H1 (cell line): ENCODE measurements at regions not wholly inside any gene's neighbourhood (a gene's known extent, or its start where the extent isn't known, plus 50 kb on each side); places are given as distances from the start of the nearest gene placed in this dataset.

Experiments
- CREB1 ChIP-seq: IDR thresholded peaks from 2 replicates; pipeline ENCODE4 v1.6.1; 2012; ENCODE audit warnings: inconsistent platforms
- FOSL1 ChIP-seq: IDR thresholded peaks from 2 replicates; pipeline ENCODE4 v1.6.1; 2011; ENCODE audit warnings: mild to moderate bottlenecking, low read depth, low read length, moderate library complexity; ENCODE audit not compliant: insufficient read depth
- POU5F1 ChIP-seq: IDR thresholded peaks from 2 replicates; pipeline ENCODE4 v1.6.1; 2011; ENCODE audit warnings: low read depth, mild to moderate bottlenecking, low read length, moderate library complexity
- RBBP5 ChIP-seq: IDR thresholded peaks from 2 replicates; pipeline ENCODE4 v1.7.1; 2012; ENCODE audit warnings: low read depth, mild to moderate bottlenecking, inconsistent platforms, low read length, moderate library complexity, borderline replicate concordance
- TF ChIP-seq, protein P1 (sequence below): fragments of 300-600 bp; sonication (generic); IDR thresholded peaks from 2 replicates; pipeline ENCODE4 v1.7.1; 2012; ENCODE audit warnings: low read length, moderate library complexity, mild to moderate bottlenecking, inconsistent platforms; ENCODE audit not compliant: insufficient replicate concordance
- TF ChIP-seq, protein P2 (sequence below): IDR thresholded peaks from 2 replicates; pipeline ENCODE4 v1.6.1; 2012; ENCODE audit warnings: low read length, inconsistent platforms

- TF ChIP-seq, protein P1, sequence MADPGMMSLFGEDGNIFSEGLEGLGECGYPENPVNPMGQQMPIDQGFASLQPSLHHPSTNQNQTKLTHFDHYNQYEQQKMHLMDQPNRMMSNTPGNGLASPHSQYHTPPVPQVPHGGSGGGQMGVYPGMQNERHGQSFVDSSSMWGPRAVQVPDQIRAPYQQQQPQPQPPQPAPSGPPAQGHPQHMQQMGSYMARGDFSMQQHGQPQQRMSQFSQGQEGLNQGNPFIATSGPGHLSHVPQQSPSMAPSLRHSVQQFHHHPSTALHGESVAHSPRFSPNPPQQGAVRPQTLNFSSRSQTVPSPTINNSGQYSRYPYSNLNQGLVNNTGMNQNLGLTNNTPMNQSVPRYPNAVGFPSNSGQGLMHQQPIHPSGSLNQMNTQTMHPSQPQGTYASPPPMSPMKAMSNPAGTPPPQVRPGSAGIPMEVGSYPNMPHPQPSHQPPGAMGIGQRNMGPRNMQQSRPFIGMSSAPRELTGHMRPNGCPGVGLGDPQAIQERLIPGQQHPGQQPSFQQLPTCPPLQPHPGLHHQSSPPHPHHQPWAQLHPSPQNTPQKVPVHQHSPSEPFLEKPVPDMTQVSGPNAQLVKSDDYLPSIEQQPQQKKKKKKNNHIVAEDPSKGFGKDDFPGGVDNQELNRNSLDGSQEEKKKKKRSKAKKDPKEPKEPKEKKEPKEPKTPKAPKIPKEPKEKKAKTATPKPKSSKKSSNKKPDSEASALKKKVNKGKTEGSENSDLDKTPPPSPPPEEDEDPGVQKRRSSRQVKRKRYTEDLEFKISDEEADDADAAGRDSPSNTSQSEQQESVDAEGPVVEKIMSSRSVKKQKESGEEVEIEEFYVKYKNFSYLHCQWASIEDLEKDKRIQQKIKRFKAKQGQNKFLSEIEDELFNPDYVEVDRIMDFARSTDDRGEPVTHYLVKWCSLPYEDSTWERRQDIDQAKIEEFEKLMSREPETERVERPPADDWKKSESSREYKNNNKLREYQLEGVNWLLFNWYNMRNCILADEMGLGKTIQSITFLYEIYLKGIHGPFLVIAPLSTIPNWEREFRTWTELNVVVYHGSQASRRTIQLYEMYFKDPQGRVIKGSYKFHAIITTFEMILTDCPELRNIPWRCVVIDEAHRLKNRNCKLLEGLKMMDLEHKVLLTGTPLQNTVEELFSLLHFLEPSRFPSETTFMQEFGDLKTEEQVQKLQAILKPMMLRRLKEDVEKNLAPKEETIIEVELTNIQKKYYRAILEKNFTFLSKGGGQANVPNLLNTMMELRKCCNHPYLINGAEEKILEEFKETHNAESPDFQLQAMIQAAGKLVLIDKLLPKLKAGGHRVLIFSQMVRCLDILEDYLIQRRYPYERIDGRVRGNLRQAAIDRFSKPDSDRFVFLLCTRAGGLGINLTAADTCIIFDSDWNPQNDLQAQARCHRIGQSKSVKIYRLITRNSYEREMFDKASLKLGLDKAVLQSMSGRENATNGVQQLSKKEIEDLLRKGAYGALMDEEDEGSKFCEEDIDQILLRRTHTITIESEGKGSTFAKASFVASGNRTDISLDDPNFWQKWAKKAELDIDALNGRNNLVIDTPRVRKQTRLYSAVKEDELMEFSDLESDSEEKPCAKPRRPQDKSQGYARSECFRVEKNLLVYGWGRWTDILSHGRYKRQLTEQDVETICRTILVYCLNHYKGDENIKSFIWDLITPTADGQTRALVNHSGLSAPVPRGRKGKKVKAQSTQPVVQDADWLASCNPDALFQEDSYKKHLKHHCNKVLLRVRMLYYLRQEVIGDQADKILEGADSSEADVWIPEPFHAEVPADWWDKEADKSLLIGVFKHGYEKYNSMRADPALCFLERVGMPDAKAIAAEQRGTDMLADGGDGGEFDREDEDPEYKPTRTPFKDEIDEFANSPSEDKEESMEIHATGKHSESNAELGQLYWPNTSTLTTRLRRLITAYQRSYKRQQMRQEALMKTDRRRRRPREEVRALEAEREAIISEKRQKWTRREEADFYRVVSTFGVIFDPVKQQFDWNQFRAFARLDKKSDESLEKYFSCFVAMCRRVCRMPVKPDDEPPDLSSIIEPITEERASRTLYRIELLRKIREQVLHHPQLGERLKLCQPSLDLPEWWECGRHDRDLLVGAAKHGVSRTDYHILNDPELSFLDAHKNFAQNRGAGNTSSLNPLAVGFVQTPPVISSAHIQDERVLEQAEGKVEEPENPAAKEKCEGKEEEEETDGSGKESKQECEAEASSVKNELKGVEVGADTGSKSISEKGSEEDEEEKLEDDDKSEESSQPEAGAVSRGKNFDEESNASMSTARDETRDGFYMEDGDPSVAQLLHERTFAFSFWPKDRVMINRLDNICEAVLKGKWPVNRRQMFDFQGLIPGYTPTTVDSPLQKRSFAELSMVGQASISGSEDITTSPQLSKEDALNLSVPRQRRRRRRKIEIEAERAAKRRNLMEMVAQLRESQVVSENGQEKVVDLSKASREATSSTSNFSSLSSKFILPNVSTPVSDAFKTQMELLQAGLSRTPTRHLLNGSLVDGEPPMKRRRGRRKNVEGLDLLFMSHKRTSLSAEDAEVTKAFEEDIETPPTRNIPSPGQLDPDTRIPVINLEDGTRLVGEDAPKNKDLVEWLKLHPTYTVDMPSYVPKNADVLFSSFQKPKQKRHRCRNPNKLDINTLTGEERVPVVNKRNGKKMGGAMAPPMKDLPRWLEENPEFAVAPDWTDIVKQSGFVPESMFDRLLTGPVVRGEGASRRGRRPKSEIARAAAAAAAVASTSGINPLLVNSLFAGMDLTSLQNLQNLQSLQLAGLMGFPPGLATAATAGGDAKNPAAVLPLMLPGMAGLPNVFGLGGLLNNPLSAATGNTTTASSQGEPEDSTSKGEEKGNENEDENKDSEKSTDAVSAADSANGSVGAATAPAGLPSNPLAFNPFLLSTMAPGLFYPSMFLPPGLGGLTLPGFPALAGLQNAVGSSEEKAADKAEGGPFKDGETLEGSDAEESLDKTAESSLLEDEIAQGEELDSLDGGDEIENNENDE, result no peak
- no peak for TF ChIP-seq CREB1
- TF ChIP-seq POU5F1, result no peak
- TF ChIP-seq RBBP5, result no peak
- TF ChIP-seq FOSL1, result no peak
- TF ChIP-seq, protein P2, sequence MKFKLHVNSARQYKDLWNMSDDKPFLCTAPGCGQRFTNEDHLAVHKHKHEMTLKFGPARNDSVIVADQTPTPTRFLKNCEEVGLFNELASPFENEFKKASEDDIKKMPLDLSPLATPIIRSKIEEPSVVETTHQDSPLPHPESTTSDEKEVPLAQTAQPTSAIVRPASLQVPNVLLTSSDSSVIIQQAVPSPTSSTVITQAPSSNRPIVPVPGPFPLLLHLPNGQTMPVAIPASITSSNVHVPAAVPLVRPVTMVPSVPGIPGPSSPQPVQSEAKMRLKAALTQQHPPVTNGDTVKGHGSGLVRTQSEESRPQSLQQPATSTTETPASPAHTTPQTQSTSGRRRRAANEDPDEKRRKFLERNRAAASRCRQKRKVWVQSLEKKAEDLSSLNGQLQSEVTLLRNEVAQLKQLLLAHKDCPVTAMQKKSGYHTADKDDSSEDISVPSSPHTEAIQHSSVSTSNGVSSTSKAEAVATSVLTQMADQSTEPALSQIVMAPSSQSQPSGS, result no peak
These were observed 135.2 kb upstream of the RUNX3 start (continued) for GRCh38 chr1:25065321-25065721.
